DMS114 treated with DMSO at 0.1 percent for 48 hours (cell line): ENCODE measurements at regions not wholly inside any gene's neighbourhood (a gene's known extent, or its start where the extent isn't known, plus 50 kb on each side); places are given as distances from the start of the nearest gene placed in this dataset.

Experiments used
- DNase-seq: peaks from one replicate; lab custom pipeline; 2025; ENCODE audit not compliant: unreplicated experiment; lab: John Stamatoyannopoulos, UW

GRCh38 chr2:2749206-2749598 is 418.1 kb upstream of the MYT1L start:
- DNase-seq: no peak

- no peak for DNase-seq
These were observed 417.5 kb upstream of the MYT1L start for GRCh38 chr2:2748399-2749205.

- DNase-seq: no peak
These were observed 416.8 kb upstream of the MYT1L start for GRCh38 chr2:2747797-2748301.

- no peak for DNase-seq
These were observed 415.7 kb upstream of the MYT1L start for GRCh38 chr2:2746731-2747130.

GRCh38 chr2:2744958-2745715 is 414.1 kb upstream of the MYT1L start:
- DNase-seq: no peak

- DNase-seq: no peak
These were observed 413.0 kb upstream of the MYT1L start for GRCh38 chr2:2744107-2744506.

GRCh38 chr2:2743164-2743571 is 412.1 kb upstream of the MYT1L start:
- DNase-seq: no peak

GRCh38 chr2:2742726-2743125 is 411.7 kb upstream of the MYT1L start:
- no peak for DNase-seq

GRCh38 chr2:2740238-2740775 is 409.2 kb upstream of the MYT1L start:
- DNase-seq: no peak

- DNase-seq: no peak
These were observed 408.2 kb upstream of the MYT1L start for GRCh38 chr2:2739231-2739795.

GRCh38 chr2:2738684-2739083 is 407.6 kb upstream of the MYT1L start:
- no peak for DNase-seq

- no peak for DNase-seq
These were observed 407.2 kb upstream of the MYT1L start for GRCh38 chr2:2738276-2738675.

- no peak for DNase-seq
These were observed 404.0 kb upstream of the MYT1L start for GRCh38 chr2:2735041-2735440.

GRCh38 chr2:2734308-2734707 is 403.2 kb upstream of the MYT1L start:
- DNase-seq: no peak

- no peak for DNase-seq
These were observed 402.7 kb upstream of the MYT1L start for GRCh38 chr2:2733818-2734217.

GRCh38 chr2:2732331-2733119 is 401.4 kb upstream of the MYT1L start:
- no peak for DNase-seq

- no peak for DNase-seq
These were observed 400.8 kb upstream of the MYT1L start for GRCh38 chr2:2731816-2732284.

GRCh38 chr2:2731101-2731815 is 400.2 kb upstream of the MYT1L start:
- DNase-seq: no peak

GRCh38 chr2:2730301-2730833 is 399.3 kb upstream of the MYT1L start:
- no peak for DNase-seq

- no peak for DNase-seq
These were observed 398.2 kb upstream of the MYT1L start for GRCh38 chr2:2729246-2729645.
